ENCODE measurements at regions not wholly inside any gene's neighbourhood (a gene's known extent, or its start where the extent isn't known, plus 50 kb on each side); places are given as distances from the start of the nearest gene placed in this dataset.

DNA sequence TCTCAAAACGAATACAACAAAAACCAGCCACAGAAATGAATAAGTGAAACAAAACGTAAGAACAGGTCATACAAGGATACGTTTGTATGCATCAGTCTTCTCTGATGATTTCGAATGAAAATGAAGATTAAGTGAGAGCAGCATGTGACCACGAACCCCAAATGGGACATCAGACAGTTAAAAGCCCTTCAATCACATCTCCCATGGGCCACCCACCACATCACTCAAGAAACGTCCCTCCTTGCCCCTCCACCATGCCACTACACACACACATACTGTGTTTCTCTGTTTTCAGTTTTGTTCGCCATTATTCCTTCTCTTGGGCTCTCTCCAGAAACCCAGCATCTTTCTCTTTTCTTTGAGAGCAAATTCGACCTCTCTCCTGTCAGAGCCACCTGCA is 355.6 kb upstream of the KAZN start:
- H3K4me3 ChIP-seq (ENCODE audit: low read depth, poor library complexity, severe bottlenecking): no peak overlapping the region
- no peak for DNase-seq (ENCODE audit: low spot score in 2 of 2)
- WGBS, 2 donors: 83 to 84% methylated on average over 8 of the region's 8 CpGs
- TF ChIP-seq, protein P1, sequence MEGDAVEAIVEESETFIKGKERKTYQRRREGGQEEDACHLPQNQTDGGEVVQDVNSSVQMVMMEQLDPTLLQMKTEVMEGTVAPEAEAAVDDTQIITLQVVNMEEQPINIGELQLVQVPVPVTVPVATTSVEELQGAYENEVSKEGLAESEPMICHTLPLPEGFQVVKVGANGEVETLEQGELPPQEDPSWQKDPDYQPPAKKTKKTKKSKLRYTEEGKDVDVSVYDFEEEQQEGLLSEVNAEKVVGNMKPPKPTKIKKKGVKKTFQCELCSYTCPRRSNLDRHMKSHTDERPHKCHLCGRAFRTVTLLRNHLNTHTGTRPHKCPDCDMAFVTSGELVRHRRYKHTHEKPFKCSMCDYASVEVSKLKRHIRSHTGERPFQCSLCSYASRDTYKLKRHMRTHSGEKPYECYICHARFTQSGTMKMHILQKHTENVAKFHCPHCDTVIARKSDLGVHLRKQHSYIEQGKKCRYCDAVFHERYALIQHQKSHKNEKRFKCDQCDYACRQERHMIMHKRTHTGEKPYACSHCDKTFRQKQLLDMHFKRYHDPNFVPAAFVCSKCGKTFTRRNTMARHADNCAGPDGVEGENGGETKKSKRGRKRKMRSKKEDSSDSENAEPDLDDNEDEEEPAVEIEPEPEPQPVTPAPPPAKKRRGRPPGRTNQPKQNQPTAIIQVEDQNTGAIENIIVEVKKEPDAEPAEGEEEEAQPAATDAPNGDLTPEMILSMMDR (IDR thresholded peaks at IDR 0.05): no peak
- no peak for TF ChIP-seq POLR2A (IDR thresholded peaks at IDR 0.05)
- intact Hi-C loops (cut with DNase I; ENCODE audit: low total_unique reads): no loop called here

DNA sequence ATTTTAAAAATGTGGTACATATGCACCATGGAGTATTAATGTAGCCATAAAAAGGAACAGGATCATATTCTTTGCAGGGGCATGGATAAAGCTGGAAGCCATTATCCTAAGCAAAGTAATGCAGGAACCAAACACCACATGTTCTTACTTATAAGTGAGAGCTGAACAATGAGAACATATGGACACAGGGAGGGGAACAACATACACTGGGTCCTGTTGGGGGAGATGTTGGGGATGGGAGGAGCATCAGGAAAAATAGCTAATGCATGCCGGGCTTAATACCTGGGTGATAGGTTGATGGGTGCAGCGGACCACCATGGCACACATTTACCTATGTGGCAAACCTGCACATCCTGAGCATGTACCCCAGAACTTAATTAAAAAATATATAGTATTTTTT is 352.5 kb upstream of the KAZN start:
- no peak for DNase-seq (ENCODE audit: low spot score in 2 of 2)
- TF ChIP-seq POLR2A (IDR thresholded peaks at IDR 0.05): no peak
- TF ChIP-seq, protein P1 (IDR thresholded peaks at IDR 0.05): no peak
- 87 to 94% methylated on average over 2 of the region's 2 CpGs for WGBS, 2 donors
- H3K4me3 ChIP-seq (ENCODE audit: low read depth, poor library complexity, severe bottlenecking): no peak overlapping the region
- intact Hi-C loops (cut with DNase I; ENCODE audit: low total_unique reads): no loop called here

DNA sequence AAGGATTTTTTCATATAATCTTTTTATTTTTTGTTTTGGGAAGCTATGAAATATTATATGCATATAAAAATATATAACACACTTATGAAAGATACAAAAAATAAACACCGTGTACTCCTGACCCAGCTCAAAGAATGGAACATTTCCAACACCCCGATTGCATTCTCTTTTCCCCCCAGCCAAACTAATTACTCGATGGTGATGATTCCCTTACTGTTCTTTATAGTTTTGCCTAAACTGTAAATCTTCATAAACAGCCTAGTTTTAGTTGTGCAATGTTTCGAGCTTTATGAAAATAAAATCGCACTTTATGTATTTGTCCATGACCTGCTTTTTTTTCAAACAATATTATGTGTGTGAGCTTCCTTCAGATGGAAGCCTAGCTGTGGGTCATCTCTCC is 352.0 kb upstream of the KAZN start:
- WGBS, 2 donors: 30 to 36% methylated on average over 5 of the region's 5 CpGs
- TF ChIP-seq POLR2A (IDR thresholded peaks at IDR 0.05): no peak
- TF ChIP-seq, protein P1 (IDR thresholded peaks at IDR 0.05): no peak
- H3K4me3 ChIP-seq (ENCODE audit: low read depth, poor library complexity, severe bottlenecking): no peak overlapping the region
- DNase-seq (ENCODE audit: low spot score in 2 of 2): no peak
- intact Hi-C loops (cut with DNase I; ENCODE audit: low total_unique reads): no loop called here

DNA sequence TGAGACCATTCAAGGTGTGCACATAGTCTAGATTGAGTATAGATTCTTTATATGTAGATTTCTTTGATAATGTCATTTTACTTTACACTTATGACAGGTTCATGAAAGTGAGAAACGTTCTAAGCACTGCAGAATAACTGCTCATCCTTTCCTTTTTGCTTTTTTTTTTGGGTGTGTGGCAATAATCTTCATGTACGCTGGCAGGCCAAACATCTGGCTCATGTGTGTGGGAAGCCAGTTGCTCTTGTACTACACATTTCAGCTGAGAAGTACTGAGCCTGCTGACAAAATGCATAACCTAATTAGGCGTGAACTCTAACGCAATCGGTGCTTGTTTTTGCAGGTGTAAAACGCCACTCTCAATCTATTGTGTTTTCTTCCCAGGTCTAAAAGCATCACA is 350.8 kb upstream of the KAZN start:
- H3K4me3 ChIP-seq (ENCODE audit: low read depth, poor library complexity, severe bottlenecking): no peak overlapping the region
- no peak for DNase-seq (ENCODE audit: low spot score in 2 of 2)
- TF ChIP-seq, protein P1 (IDR thresholded peaks at IDR 0.05): no peak
- TF ChIP-seq POLR2A (IDR thresholded peaks at IDR 0.05): no peak
- intact Hi-C loops (cut with DNase I; ENCODE audit: low total_unique reads): no loop called here
- 53 to 55% methylated on average over 6 of the region's 6 CpGs for WGBS, 2 donors

DNA sequence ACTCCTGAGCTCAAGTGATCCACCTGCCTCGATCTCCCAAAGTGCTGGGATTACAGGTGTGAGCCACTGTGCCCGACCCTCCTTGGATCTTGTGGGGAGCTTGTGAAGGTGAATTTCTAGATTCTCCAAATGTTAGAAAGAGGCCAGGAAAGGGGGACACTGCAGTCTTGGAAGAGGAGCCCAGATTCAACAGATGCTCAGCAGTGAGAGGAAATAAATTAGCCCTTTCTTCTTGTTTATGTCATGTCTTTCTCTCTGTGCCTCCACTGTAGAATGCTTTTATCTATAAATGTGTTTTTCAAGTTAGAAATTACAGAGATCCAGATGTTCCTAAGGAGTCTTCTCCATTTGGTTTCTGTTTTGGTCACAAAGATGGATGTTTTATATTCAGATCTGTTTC is 346.6 kb upstream of the KAZN start:
- intact Hi-C loops (cut with DNase I; ENCODE audit: low total_unique reads): no loop called here
- TF ChIP-seq, protein P1 (IDR thresholded peaks at IDR 0.05): no peak
- no peak for TF ChIP-seq POLR2A (IDR thresholded peaks at IDR 0.05)
- DNase-seq (ENCODE audit: low spot score in 2 of 2): no peak
- H3K4me3 ChIP-seq (ENCODE audit: low read depth, poor library complexity, severe bottlenecking): no peak overlapping the region
- WGBS, 2 donors: 61 to 76% methylated on average over 2 of the region's 2 CpGs

DNA sequence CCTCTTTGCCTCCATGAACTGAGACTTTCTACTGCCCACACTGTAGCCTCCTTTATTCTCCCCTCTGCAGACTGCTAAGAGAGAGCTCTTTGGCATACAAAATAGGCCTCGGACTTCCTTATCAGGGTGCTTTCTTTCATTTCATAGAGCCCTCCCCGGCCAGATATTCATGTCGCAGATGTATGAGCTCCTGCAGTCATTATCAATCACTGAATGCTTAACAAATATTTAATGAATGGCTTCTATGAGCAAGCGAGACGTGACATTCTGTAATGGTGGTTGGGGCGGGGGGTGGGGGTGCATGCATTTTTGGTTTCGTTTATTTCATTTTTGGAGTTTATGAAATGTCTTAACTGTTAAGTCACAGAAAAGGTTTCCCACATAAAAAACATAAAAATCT is 344.8 kb upstream of the KAZN start:
- 82 to 83% methylated on average over 7 of the region's 7 CpGs for WGBS, 2 donors

More for the DNA sequence above, 344.8 kb upstream of the KAZN start:
- no peak overlapping the region for H3K4me3 ChIP-seq (ENCODE audit: low read depth, poor library complexity, severe bottlenecking)
- no peak for DNase-seq (ENCODE audit: low spot score in 2 of 2)
- TF ChIP-seq POLR2A (IDR thresholded peaks at IDR 0.05): no peak
- TF ChIP-seq, protein P1 (IDR thresholded peaks at IDR 0.05): no peak
- intact Hi-C loops (cut with DNase I; ENCODE audit: low total_unique reads): no loop called here

All from lower leg skin (tissue), 4 donors.